Activated CD4-positive, alpha-beta T cell treated with anti-CD3 and anti-CD28 coated beads, Interleukin-10, Interleukin-2, amounts not matched to agents 100 ng/mL and 50 ng/mL, durations not matched to agents 16 hours and 8 hours (primary cell): ENCODE measurements at regions not wholly inside any gene's neighbourhood (a gene's known extent, or its start where the extent isn't known, plus 50 kb on each side); places are given as distances from the start of the nearest gene placed in this dataset.

Experiments used
- DNase-seq: peaks from one replicate; pipeline ENCODE4 v3.0.0-alpha.2; 2020

DNA sequence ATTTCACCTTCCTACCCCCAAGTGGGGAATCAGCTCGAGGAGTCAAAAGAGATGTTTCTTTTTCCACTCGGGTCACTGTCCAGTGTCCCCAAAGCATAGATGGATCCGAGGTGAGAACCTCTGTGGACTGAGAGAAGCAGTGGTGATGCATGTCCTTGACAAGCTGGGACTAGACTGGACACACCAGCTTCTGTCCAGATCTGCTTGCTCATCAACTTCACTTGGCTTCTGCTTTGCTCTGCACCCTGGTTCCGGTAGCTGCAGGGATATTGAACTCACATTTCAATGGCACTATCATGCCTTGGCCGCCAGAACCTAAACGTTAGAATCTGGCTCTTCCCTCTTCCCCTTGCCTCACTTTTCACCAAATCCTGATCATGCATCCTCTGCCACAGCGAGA lies 50.3 kb upstream of the CXCL12 start:
- DNase-seq, result no peak

DNA sequence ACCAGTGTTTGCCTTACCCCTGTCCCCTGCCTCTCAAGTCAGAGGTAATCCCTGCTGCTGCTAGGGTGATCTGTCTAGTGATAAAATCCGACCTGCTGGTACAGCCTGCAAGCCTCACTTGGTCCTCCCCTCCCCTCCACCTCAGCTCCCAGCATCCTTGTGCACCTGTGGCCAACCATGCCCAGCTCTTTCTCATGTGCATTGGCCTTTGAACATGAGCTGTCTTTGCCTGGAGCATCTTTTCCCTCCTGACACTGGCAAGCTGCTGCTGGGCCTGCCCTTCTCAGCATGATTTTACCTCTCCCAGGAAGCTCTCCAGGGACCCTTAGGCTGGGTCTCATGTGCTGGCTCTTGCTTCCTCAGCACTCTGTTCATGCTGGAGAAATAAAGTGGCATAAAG lies 51.3 kb upstream of the CXCL12 start:
- DNase-seq, result no peak

DNA sequence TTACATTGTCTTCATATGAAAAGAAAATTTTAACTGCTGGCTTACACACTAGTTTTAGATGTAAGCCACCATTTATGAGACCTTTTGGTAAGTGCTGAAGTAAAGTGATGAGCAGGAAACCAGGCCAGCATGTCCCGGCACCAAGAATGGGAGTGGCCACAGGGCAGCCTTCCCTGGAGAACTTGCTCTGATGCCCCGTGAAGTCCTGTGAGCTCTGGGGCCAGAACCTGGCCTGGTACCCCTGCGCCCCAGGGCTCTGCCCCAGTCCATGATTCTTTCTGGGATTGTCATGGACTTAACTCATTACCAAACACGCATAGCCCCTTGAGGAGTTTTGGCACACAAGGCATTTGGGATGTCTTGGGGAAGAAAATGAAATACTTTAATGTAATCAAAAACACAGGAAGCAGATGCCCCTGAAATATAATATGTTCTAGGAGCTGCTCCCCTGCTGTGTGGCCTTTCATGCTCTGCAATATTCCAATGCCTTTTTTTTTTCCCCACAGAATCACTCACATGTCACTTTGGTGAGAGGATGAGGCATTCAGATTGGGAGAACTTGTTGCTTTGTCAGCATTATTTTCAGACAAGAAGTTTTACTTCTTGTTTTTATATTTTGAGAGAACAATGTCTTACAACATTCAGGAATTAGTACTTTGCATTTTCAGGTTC lies 53.1 kb upstream of the CXCL12 start:
- no peak for DNase-seq

DNA sequence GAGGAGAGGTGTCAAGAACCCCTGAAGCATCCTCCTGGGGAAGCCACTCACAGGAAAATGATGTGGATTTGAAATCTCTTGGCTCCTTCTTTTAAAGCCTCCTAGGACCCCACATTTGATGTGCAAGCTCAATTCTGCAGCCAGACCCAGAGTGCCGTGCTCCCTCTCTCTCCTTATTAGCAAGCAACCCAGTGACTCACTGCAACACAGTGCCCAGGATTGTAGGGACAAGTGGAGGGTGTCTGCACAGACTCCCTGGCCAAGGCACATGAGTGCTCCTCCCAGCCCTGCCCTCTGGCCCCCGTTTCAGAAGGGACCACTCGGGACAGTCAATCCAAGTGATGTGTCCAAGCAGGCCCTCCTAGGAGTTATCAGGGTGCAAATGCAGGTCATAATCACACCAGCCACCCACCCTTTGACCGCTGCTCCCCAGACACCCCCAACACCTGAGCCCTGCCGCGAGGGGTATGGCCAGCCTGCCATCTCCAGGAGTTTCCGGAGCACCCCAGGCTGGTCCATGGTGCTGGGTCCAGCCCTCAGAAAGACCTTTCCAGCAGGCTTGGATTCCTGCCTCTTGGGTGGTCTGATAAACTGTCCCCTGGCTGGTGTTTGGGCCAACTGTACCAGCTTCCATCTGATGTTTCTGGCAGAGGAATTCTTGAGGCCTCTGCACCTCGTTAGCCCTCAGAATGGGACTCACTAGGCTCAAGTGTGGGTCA lies 54.5 kb upstream of the CXCL12 start:
- no peak for DNase-seq

DNA sequence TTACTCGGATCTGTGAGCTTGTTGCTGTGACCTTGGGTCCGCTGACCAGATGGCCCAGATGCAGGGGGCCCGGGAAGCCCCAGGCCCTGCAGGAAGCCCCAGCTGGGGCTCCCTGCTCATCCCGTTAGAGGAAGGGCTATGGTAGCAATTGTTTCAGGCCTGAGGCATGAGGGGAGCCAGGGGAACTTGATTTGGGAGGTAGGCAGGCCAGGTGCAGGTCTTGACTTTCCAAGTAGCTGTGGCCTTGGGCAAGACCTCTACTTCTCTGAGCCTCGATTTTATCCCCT lies 55.0 kb upstream of the CXCL12 start:
- no peak for DNase-seq

DNA sequence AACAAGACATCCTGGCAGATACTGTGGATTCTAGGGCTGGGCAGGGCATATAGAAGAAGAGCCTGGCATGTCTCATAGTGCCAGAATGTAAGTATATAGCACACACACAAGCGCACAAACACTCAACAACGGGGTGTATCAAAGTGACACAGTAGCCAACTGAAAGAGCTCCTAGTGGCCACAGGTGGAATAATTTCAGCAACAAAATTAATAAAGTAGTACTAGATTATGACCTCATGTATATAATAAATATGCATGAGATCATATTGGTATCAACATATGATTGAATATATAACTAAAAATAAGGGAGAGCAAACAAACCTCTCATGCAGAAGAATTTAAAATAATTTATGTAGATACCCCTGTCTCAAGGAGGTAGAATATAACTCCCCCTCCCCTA lies 72.4 kb upstream of the CXCL12 start:
- DNase-seq, result no peak

DNA sequence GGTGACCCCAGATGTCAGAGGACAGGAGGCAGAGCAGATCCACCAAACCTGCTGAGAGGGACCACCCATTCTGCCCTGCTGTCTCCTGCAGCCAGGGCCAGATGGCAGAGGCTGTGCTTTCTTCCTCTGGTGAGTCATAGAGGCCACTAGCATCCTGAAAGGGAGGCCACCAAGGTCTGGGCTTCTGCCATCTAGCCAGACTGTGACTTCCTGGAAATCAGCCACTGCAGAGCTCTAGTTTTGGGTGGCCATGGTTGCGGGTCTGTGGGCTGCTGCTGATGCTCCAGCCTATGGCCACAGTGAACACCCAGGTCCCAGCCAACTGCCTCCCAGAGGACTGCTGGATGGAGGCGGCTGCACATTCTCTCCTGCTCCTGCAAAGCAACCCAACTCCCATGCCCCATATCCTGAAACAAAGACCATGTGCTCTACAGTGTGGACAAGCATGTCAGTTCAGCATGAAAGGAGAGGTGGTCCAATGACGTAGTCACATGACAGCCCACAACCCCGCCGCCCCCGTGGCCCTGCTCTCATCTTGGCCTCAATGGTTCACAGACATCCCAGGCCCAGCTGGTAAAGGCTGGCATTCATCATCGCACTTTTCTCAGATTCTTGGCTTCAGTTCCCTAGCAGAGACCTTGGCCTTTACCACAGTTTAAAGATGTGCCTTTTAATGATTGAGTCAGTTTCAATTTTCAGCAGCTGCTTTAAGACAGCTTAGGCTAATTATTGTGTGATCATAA lies 73.9 kb upstream of the CXCL12 start:
- no peak for DNase-seq

DNA sequence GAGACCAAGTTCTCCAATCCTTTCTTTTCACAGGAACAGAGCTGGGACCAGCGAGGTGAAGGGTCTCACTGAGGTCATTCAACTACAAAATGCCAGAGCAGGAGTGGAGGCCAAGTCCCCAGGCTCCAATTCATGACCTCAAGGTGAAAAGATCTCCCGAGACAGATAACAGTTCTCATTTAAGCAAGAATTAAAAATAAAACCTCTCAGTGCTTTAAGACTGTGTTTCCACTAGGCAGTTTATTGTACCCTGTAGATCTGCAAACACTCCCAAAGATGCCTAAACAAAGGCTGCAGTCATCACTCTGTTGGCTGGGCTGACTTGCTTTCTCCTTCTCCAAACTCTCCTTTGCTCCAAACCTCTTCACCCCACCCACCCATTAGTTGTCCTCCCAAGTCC lies 74.8 kb upstream of the CXCL12 start:
- DNase-seq, result no peak

DNA sequence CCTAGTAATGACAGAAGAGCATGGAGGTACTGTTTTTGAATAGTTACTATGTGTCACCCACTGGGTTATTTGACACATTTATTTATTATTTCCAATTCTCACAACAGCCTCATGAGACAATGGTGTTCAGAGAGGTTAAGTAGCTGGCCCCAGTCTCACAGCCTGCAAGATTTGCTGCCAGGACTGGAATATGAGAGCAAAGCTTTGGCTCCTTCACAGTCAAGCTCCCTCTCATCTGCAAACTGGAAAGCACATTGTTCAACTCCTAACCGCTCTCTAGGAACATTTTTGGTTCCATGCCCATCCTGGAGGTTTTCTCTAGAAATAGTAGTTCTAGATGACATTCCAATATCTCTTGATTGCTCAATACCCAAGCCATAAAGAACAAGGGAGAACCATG lies 75.5 kb upstream of the CXCL12 start:
- DNase-seq, result no peak

DNA sequence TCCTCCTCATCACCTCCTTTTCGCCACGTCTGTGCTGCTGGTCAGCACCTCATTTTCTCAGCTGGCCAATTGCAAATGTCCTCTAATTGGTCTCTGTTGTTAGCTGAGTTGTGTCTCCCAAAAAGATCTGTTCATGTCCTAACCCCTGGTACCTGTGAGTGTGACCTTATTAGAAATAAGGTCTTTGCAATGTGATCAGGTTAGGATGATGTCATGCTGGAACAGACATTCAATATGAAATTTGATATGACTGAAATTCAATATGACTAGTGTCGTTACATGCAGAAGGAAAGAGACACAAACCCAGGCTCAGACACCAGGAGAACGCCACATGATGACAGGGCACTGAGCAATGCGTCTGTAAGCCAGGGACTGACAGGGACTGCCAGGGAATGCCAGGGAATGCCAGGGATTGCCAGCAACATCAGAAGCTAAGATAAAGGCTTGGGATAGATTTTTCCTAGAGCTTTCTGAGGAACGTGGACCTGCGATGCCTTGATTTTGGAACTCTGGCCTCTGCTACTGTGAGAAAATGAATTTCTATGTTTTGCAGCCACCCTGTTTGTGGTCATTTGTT lies 77.5 kb upstream of the CXCL12 start:
- DNase-seq, result no peak

DNA sequence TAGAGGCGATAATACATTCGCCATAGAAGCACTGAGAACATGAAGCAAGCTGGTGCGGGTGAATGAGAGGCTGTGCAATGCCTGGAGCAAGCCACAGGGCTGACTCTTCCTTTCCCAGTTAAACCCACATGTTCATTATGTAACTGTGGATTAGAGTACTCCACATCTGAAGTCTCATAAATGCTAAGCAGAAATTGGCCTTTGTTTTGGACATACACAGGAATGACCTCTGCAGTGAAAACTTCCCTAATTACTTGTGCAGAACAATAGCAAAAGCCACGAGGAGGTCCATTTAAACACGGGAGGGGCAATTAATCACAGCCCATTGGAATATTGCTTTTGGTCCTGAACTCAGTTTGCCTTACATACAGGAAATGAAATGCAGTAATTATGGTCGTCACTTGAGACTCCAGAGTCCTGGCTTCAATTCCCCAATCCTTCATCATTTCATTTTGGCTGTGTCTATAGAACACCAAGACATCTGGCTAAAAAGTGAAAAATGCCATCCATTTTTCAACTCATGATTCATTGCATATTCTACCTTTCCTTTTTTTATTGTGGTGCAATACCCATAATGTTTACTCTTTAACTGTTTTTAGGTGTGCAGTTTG lies 78.7 kb upstream of the CXCL12 start:
- no peak for DNase-seq

DNA sequence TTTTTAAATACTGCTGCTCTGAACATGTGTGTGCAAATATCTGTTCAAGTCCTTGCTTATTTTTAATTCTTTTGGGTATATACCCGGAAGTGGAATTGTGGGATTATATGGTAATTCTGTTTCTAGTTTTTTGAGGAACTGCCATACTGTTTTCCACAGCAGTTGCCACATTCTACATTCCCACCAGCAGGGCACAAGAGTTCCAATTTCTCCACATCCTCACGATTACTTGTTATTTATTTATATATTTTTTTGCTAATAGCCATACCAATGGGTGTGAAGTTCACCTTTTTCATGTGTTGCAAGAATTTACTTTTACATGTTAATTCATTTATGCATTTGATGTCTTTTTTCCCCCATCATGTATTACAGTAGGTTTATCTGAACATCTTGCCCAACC lies 79.6 kb upstream of the CXCL12 start:
- no peak for DNase-seq

DNA sequence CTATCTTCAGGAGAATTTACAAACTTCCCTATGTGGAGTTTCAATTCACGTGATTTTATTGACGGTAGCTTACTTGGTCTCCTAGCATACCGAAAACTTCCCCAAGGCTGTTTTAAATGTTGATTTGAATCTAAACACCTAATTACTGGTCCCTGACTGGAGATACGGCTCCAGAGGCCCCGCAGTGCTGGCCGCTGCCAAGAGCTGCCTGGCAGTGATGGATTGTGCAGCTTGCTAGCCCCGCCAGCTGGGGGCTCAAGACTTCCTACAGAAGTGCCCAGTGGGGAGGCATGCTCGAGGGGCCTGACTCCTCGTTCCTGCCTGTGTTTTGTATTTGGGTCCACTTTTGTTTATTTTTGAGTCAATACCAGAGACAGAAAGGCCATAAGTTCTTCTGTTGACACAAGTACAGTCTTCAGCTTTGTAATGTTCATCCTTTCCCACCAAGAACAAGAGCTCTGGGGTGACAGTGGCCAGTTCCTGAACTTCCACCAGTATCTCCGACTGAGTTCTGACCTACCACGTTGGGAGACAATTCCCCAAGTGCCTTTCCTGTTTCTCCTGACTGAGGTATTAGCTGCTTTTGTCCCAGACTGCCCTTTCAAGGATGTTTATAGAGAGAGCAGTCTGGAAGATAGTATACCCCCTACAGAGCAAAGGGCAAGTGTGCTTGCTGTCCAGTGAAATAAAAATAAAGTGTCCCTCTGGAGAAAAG lies 80.7 kb upstream of the CXCL12 start:
- no peak for DNase-seq

DNA sequence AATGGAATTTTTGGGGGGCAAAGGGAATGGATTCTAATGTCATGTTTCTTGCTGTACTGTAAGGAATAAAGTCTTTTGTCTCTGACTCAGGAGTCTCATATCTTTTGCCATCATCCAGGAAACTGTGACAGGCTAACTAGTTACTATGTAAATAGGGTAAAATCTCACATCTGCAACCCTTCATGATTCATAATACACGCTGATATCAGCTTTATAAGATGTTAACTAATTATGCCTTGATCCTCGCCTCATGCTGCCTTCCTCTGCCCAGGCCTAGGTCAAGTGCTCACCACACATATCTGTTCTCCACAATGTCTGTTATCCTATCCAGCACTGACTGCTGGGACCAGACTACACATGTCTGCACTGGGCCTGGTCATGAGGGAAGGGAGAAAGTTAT lies 81.3 kb upstream of the CXCL12 start:
- no peak for DNase-seq

DNA sequence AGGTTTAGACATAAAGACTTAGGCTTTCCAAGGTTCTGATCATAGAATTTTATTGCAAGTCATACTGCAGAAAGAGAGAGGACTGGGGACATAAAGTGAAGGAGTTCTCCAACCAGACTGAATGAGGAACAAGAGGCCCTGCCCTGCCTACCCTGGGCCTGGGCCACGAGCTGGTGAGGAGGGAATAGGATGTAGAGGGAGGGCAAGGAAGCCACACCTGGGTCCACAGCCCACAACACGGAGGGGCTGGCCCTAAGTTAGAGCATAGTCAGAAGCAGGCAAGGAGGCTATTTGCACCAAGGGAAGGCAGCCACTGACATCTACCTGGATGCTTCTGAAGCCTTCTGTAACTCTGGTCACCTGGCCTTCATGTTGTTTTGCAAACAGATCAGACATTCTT lies 82.2 kb upstream of the CXCL12 start:
- DNase-seq, result no peak

DNA sequence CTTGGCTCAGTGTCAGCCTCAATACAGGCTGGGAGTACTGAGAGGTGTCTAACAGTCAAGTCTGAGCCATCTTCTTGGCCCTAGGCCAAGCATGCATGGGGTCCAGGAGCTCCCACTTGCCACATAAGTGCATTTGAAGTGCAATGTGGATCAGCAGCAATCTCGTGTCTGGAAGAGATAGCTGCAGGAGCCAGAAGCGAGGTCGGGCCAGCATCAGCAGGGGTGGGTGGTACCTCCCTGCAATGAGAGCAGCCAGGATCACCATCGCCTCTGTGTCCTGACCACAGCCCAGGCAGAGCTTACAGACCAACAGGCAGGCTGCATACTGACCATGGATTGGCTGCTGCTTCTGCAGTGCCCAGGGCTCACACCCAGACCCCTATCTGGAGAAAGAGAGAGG lies 83.0 kb upstream of the CXCL12 start:
- DNase-seq, result no peak

DNA sequence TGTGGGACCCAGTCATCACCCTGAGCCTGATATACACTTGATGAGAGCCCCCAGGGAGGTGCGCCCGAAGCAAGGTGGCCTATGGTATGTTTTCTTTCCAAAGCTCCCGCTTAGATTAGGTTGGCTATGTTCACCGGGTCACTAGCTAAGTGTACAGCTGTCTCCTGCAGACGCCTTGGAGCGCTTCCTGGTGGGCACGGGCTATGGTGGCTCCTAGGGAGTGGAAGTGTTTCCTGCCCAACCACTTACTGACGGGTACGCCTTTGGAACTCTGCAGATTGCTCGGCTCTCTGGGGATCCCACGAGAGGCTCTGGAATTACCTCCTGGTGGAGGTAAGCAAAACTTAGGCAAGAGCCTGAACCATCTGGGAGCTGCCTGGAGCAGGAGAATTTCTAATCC lies 83.6 kb upstream of the CXCL12 start:
- no peak for DNase-seq

DNA sequence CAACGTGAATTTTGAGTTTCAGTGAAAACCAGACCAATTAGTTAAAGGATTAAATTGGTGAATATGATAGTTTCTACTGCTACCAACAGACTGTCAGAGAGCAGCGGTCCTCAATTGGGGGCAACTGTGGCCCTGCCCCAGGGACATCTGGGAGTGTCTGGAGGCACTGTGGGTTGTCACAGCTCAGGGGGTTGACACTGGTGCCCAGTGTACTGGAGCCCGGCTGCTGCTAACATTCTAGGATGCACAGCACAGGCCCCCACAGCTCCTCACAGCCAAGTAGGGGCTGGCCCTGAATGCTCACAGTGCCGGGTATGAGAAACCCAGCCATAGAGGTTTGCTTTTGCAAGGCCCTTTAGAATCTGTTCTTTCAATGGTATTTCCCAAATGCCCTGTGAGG lies 84.1 kb upstream of the CXCL12 start:
- DNase-seq, result no peak

DNA sequence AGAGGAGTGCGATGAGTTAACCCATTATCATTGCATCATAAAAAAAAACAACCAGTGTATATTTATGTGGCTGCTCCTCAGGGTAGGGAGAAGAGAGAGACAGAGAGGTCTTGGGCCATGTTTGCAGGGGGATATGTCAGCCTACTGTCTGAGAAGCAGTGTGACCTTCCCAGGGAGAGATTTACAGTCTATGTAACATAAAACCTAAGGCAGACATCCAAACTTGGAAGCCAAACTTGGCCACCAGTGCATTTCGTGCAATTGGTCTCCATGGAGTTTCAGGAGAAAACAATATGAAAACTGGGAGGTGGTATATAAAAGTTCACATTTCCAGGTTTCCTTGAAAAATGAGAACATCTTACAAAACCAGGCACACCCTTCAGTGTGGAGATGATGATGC lies 85.9 kb upstream of the CXCL12 start:
- no peak for DNase-seq

DNA sequence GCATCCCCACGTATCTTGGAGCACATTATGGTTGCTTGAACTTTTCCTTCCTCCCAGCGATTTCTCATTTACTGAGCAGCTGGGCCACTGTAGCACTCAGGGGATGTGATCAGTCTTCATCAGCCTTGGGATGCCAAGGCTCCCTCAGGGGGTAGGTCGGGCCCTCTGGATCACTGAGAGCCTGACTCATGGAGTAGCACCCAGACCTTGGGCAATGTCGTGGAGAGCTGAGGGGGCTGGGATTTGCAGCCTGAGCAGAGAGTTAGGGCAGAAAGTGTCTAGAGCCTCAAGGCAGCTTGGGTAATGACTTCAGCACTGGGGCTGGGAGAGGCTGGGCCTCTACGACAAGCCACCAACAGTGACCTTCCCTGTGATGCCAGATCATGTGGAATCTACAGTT lies 86.5 kb upstream of the CXCL12 start:
- no peak for DNase-seq

DNA sequence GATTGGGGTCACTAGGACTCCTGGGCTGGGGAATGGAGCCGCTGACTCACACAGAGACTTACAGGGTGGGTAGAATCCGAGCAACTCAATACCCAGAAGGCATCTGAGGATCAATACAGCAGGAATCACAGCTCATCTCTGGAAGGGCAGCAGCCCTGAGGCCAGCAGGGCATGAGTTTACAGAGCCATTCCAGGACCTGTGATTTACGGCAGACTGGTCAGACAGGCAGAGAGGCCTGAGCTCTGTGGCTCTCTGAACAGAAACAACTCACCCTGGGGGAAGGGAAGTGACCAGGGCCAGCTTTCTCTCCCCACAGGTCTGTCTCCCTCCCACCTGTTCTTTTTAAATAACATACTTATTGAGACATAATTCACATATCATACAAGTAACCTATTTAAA lies 88.2 kb upstream of the CXCL12 start:
- DNase-seq, result no peak

DNA sequence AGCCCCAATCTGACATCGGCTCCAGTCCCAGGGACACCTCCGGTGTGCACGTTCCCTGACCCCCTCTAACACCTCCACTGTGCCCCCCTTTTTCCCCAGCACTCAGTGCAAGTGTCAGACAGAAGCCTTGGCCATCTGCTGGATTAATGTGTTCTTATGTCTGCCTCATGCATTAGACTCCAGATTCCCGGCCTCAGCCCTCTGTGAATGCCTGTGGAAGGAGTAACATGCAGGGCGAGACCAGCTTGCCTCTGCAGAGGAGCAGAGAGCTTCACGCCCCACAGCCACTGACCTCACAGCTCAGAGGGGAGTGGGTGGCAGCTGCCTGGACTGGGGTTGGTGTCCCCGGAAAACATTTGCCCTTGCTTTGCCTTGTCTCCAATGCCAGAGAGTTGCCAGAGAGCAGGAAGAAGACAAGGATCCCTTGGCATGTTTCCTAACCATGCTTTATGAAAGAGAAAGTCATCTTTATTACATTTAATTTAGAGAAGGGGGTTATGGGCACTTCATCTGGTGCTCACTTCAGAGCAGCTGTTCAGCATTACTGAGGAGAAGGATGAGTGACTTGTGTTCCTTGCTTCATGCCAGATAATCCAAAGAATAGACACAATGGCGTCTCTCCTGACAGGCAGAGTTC lies 91.6 kb upstream of the CXCL12 start:
- no peak for DNase-seq

DNA sequence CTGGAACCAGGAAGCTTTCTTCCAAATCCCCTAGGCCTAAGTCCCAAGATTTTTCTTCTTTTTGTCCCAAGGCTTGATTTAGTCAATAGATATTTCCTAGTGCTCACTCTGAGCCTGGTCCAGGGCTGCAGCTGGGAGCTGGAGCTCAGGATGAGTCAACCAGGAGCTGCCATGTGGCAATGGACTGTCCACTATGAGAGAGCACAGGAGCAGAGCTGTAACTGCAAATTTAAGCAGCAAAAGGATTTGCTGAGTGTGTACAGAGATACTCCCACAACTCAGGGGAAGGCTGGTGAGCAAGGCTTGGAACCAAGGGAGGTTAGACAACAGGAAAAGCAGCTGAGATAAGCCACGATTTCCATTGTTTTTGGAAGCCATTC lies 92.1 kb upstream of the CXCL12 start:
- DNase-seq, result no peak
